ENCODE measurements at regions not wholly inside any gene's neighbourhood (a gene's known extent, or its start where the extent isn't known, plus 50 kb on each side); places are given as distances from the start of the nearest gene placed in this dataset.
"Not testable (repeated sequence)": the region's sequence is repeated elsewhere in the genome, so short reads cannot be mapped to it uniquely, and the experiment has no call there.

- no peak for TF ChIP-seq CTCF (IDR thresholded peaks at IDR 0.05)
- no peak for TF ChIP-seq POLR2A (IDR thresholded peaks at IDR 0.05)
- Histone ChIP-seq H3K4me1 (no peaks in the 10 kb centered on the region), H3K4me3 (no peak overlapping the region), H3K36me3 (no peaks in the 10 kb centered on the region), H3K9me3 (no peaks in the 10 kb centered on the region), H3K27ac (no peak overlapping the region), H3K27me3 (no peaks in the 10 kb centered on the region)
- no peak for DNase-seq
Observed at GRCh38 chr3:20376665-20377217, 190.7 kb upstream of the SGO1 start.

GRCh38 chr3:20375302-20375701 is 189.3 kb upstream of the SGO1 start:
- Histone ChIP-seq H3K4me1 (no peaks in the 10 kb centered on the region), H3K36me3 (no peaks in the 10 kb centered on the region), H3K27me3 (no peaks in the 10 kb centered on the region), H3K4me3 (no peak overlapping the region), H3K27ac (no peak overlapping the region), H3K9me3 (no peaks in the 10 kb centered on the region)
- DNase-seq, result no peak
- TF ChIP-seq CTCF (IDR thresholded peaks at IDR 0.05) (no peak), POLR2A (IDR thresholded peaks at IDR 0.05) (no peak)

GRCh38 chr3:20370273-20371063 is 184.5 kb upstream of the SGO1 start:
- H3K4me1 ChIP-seq, H3K9me3 ChIP-seq, H3K36me3 ChIP-seq, H3K4me3 ChIP-seq, DNase-seq, H3K27me3 ChIP-seq, H3K27ac ChIP-seq: not testable (repeated sequence)

GRCh38 chr3:20361000-20361399 is 175.0 kb upstream of the SGO1 start:
- DNase-seq, result no peak
- TF ChIP-seq CTCF (IDR thresholded peaks at IDR 0.05) (no peak), POLR2A (IDR thresholded peaks at IDR 0.05) (no peak)
- Histone ChIP-seq H3K27me3 (no peaks in the 10 kb centered on the region), H3K27ac (no peak overlapping the region), H3K4me3 (no peak overlapping the region), H3K4me1 (no peaks in the 10 kb centered on the region), H3K36me3 (no peaks in the 10 kb centered on the region), H3K9me3 (no peaks in the 10 kb centered on the region)

- no peaks in the 10 kb centered on the region for H3K36me3 ChIP-seq
- DNase-seq, result no peak
- no peak overlapping the region for H3K4me3 ChIP-seq
- no peak overlapping the region for H3K27ac ChIP-seq
- TF ChIP-seq CTCF (IDR thresholded peaks at IDR 0.05) (no peak), POLR2A (IDR thresholded peaks at IDR 0.05) (no peak)
- no peaks in the 10 kb centered on the region for H3K4me1 ChIP-seq
- no peaks in the 10 kb centered on the region for H3K9me3 ChIP-seq
- H3K27me3 ChIP-seq, result no peaks in the 10 kb centered on the region
Observed at GRCh38 chr3:20353286-20353685, 167.3 kb upstream of the SGO1 start.

- Histone ChIP-seq H3K27me3 (no peaks in the 10 kb centered on the region), H3K4me3 (no peak overlapping the region), H3K9me3 (no peaks in the 10 kb centered on the region), H3K36me3 (no peaks in the 10 kb centered on the region), H3K4me1 (no peaks in the 10 kb centered on the region), H3K27ac (no peak overlapping the region)
- no peak for DNase-seq
- TF ChIP-seq POLR2A (IDR thresholded peaks at IDR 0.05), result no peak
- no peak for TF ChIP-seq CTCF (IDR thresholded peaks at IDR 0.05)
Observed at GRCh38 chr3:20352546-20353179, 166.7 kb upstream of the SGO1 start.

All from Peyer's patch (tissue), 4 donors.